ENCODE measurements at regions not wholly inside any gene's neighbourhood (a gene's known extent, or its start where the extent isn't known, plus 50 kb on each side); places are given as distances from the start of the nearest gene placed in this dataset.

DNA sequence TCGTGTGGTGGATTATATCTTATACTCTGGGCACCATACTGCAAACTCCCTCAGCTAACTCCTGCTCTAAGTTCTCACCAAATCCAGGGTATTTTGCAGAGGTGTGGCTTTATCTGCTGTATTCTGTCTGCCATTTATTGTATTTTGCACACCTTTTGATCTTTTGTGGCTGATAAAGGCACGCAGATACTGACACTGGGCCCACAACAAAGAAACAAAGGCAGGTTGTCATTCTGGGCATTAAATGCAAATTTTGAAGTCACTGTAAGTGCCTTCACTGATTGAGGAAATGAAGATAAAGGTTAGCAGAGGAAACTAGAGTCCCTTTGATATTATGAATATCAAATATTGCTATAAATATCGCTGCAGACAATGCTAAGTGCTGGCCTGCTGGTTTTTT lies 265.8 kb upstream of the MEIS1 start:
- TF ChIP-seq EZH2 (IDR thresholded peaks at IDR 0.05; ENCODE audit: insufficient read depth, low read length) = no peak
- TF ChIP-seq, protein P1, sequence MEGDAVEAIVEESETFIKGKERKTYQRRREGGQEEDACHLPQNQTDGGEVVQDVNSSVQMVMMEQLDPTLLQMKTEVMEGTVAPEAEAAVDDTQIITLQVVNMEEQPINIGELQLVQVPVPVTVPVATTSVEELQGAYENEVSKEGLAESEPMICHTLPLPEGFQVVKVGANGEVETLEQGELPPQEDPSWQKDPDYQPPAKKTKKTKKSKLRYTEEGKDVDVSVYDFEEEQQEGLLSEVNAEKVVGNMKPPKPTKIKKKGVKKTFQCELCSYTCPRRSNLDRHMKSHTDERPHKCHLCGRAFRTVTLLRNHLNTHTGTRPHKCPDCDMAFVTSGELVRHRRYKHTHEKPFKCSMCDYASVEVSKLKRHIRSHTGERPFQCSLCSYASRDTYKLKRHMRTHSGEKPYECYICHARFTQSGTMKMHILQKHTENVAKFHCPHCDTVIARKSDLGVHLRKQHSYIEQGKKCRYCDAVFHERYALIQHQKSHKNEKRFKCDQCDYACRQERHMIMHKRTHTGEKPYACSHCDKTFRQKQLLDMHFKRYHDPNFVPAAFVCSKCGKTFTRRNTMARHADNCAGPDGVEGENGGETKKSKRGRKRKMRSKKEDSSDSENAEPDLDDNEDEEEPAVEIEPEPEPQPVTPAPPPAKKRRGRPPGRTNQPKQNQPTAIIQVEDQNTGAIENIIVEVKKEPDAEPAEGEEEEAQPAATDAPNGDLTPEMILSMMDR (IDR thresholded peaks at IDR 0.05; ENCODE audit: insufficient read depth, low read depth, low read length) = no peak
